PC-3 (cell line): ENCODE measurements at regions not wholly inside any gene's neighbourhood (a gene's known extent, or its start where the extent isn't known, plus 50 kb on each side); places are given as distances from the start of the nearest gene placed in this dataset.

Source experiments
- ATAC-seq: fragments of 200-7000 bp; cut with Tn5 transposase; 2 replicates; pipeline ENCODE4 v1.9.1; 2020; ENCODE audit warnings: mild to moderate bottlenecking, moderate library complexity
- BruUV-seq: library from RNA; stranded (reverse); fragments of 400-500 nt; replicated peaks from 2 replicates; lab custom pipeline; 2021; lab: Mats Ljungman, UMichigan
- CTCF ChIA-PET: fragments of 300-600 bp; sonication (Branson Sonifier 250); formaldehyde crosslinking; loops from one replicate; lab custom pipeline; 2022; ENCODE audit warnings: antibody characterized with exemption; lab: Charles Lee
- POLR2A ChIA-PET: fragments of 300-600 bp; sonication (Branson Sonifier 250); formaldehyde crosslinking; loops from one replicate; lab custom pipeline; 2022; ENCODE audit warnings: antibody characterized with exemption; ENCODE audit not compliant: unreplicated experiment; lab: Charles Lee
- DNase-seq: peaks from one replicate; pipeline ENCODE4 v3.0.0-alpha.2; 2015
- H2AFZ ChIP-seq: fragments of 300-600 bp; sonication (generic); 2 replicates; pipeline ENCODE4 v1.6.0; 2016; ENCODE audit warnings: antibody characterized with exemption, low read length
- H3F3A ChIP-seq: fragments of 300-600 bp; sonication (generic); one replicate; pipeline ENCODE4 v1.6.0; 2017; ENCODE audit warnings: antibody characterized with exemption, low read length, control low read depth, mild to moderate bottlenecking; ENCODE audit not compliant: unreplicated experiment
- H3K27ac ChIP-seq: fragments of 300-600 bp; sonication (generic); 2 replicates; pipeline ENCODE4 v1.5.1; 2016; ENCODE audit warnings: mild to moderate bottlenecking, low read length
- H3K27me3 ChIP-seq: fragments of 300-600 bp; sonication (generic); 2 replicates; pipeline ENCODE4 v1.6.1; 2016; ENCODE audit warnings: low read length, mixed read lengths
- H3K36me3 ChIP-seq: fragments of 300-600 bp; sonication (generic); 2 replicates; pipeline ENCODE4 v1.6.1; 2016; ENCODE audit warnings: low read depth, mixed run types, low read length, mixed read lengths
- H3K4me1 ChIP-seq: fragments of 300-600 bp; sonication (generic); 2 replicates; pipeline ENCODE4 v1.5.1; 2016; ENCODE audit warnings: low read length; ENCODE audit not compliant: insufficient read depth
- H3K4me2 ChIP-seq: fragments of 300-600 bp; sonication (generic); 2 replicates; pipeline ENCODE4 v1.6.0; 2016; ENCODE audit warnings: low read length
- H3K4me3 ChIP-seq: fragments of 300-600 bp; sonication (generic); 2 replicates; pipeline ENCODE4 v1.5.1; 2016; ENCODE audit warnings: mild to moderate bottlenecking, low read length, mixed read lengths
- H3K79me2 ChIP-seq: fragments of 300-600 bp; sonication (generic); 2 replicates; pipeline ENCODE4 v1.6.1; 2017; ENCODE audit warnings: low read length, mixed read lengths
- H3K9ac ChIP-seq: fragments of 300-600 bp; sonication (generic); 2 replicates; pipeline ENCODE4 v1.6.0; 2016; ENCODE audit warnings: mild to moderate bottlenecking, low read length
- H3K9me2 ChIP-seq: fragments of 300-600 bp; sonication (generic); replicated peaks from 2 replicates; pipeline ENCODE4 v1.6.1; 2016; ENCODE audit warnings: mixed run types, low read length, mixed read lengths
- H3K9me3 ChIP-seq: fragments of 300-600 bp; sonication (generic); 2 replicates; pipeline ENCODE4 v1.6.1; 2016; ENCODE audit warnings: low read length, mixed read lengths
- H4K20me1 ChIP-seq: fragments of 300-600 bp; sonication (generic); 2 replicates; pipeline ENCODE4 v1.6.1; 2016; ENCODE audit warnings: low read length, mixed read lengths
- CTCF ChIP-seq: fragments of 300-600 bp; sonication (generic); conservative IDR thresholded peaks from 2 replicates; pipeline ENCODE4 v1.5.1; 2017; ENCODE audit warnings: antibody characterized with exemption, low read depth, mild to moderate bottlenecking, low read length
- EZH2 ChIP-seq: fragments of 300-600 bp; sonication (generic); IDR thresholded peaks from one replicate; pipeline ENCODE4 v1.6.1; 2017; ENCODE audit warnings: antibody characterized with exemption, mild to moderate bottlenecking, low read length; ENCODE audit not compliant: unreplicated experiment
- EZH2phosphoT487 ChIP-seq: fragments of 300-600 bp; sonication (generic); IDR thresholded peaks from 2 replicates; pipeline ENCODE4 v1.6.1; 2018; ENCODE audit warnings: mild to moderate bottlenecking, antibody characterized with exemption, low read length, borderline replicate concordance
- intact Hi-C: fragments of 100-400 bp; cut with micrococcal nuclease; formaldehyde crosslinking; loops from 2 replicates; pipeline ENCODE4 v1.9.0; 2023

- Histone ChIP-seq H3K4me3 (no peak overlapping the region), H3K27ac (no peak overlapping the region), H4K20me1 (no peaks in the 10 kb centered on the region), H3K9me3 (no peaks in the 10 kb centered on the region), H3F3A (no peaks in the 10 kb centered on the region), H3K9me2 (no peaks in the 10 kb centered on the region), H3K79me2 (no peaks in the 10 kb centered on the region), H3K27me3 (no peaks in the 10 kb centered on the region), H3K4me1 (peaks cover 29% of the 10 kb centered on the region), H3K4me2 (no peak overlapping the region), H3K36me3 (no peaks in the 10 kb centered on the region), H2AFZ (no peak overlapping the region), H3K9ac (no peak overlapping the region)
- TF ChIP-seq EZH2phosphoT487: no peak
- TF ChIP-seq CTCF: no peak
- no peak for TF ChIP-seq EZH2
- DNase-seq: no peak
- no TSS peak for BruUV-seq
- intact Hi-C loops: no loop called here
- ChIA-PET POLR2A (no interaction called here), CTCF (no interaction called here)
- ATAC-seq: no peak
Observed at GRCh38 chr2:12817870-12818269, 101.1 kb downstream of the TRIB2 start.

DNA sequence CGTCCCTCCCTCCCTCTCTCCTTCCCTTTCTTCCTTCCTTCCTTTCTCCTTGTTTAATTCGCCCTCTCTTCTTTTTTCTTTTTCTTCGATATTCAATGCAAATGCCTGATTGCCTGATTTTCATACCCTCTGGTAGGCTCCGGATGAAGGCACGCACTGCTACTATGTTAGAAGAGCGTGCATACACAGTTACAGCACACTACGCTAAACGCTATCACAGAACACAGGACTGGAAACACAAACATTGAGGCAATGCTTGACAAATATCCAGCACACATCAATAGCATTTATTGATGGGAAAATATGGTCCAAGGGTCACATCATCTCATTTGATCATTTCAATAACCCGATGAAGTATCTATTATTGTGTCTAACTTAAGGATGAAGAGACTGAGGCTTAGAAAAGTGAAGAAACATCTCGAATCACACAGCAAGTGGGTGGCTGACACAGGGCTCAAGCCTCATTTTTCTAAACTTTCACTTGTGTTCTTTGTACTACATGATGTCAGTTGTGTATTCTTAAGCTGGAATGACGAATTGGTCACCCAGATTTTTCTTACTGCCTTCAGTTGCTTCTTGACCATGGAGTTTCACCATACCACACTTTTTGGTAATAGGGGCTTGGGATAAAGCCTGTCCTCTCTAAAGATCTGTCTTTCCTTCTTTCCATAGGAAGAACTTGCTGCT is 101.8 kb downstream of the TRIB2 start:
- no peak overlapping the region for H2AFZ ChIP-seq

More for the DNA sequence above, 101.8 kb downstream of the TRIB2 start:
- ChIA-PET CTCF (no interaction called here), POLR2A (no interaction called here)
- no peaks in the 10 kb centered on the region for H3K9me3 ChIP-seq
- H3K27me3 ChIP-seq: no peaks in the 10 kb centered on the region
- H3K36me3 ChIP-seq: no peaks in the 10 kb centered on the region
- H3K4me1 ChIP-seq: peaks cover 29% of the 10 kb centered on the region
- no peak for TF ChIP-seq CTCF
- H3K4me3 ChIP-seq: no peak overlapping the region
- ATAC-seq (no peak), DNase-seq (no peak)
- peak overlapping the region; percentile 43 for H3K4me2 ChIP-seq
- intact Hi-C loops: no loop called here
- H3F3A ChIP-seq: no peaks in the 10 kb centered on the region
- BruUV-seq: no TSS peak
- no peak overlapping the region for H3K27ac ChIP-seq
- no peak overlapping the region for H3K9ac ChIP-seq
- H3K79me2 ChIP-seq: no peaks in the 10 kb centered on the region
- H4K20me1 ChIP-seq: no peaks in the 10 kb centered on the region
- H3K9me2 ChIP-seq: no peaks in the 10 kb centered on the region
